ENCODE measurements at regions not wholly inside any gene's neighbourhood (a gene's known extent, or its start where the extent isn't known, plus 50 kb on each side); places are given as distances from the start of the nearest gene placed in this dataset.

GRCh38 chr3:110774496-110775265 lies 296.9 kb upstream of the NECTIN3 start:
- peaks cover 2% of the 10 kb centered on the region for H3K9me3 ChIP-seq (ENCODE audit: control insufficient read depth, low read length)
- TF ChIP-seq CTCF (conservative IDR thresholded peaks at IDR 0.05): no peak
- Mint-ChIP-seq H3K4me3 (no peak overlapping the region), H3K9me3 (peaks cover 2% of the 10 kb centered on the region), H3K4me1 (peaks cover 4% of the 10 kb centered on the region), H3K27me3 (ENCODE audit: insufficient read depth) (no peaks in the 10 kb centered on the region), H3K36me3 (ENCODE audit: low read depth) (no peaks in the 10 kb centered on the region), H3K27ac (no peak overlapping the region)
- no peaks in the 10 kb centered on the region for H3K36me3 ChIP-seq (ENCODE audit: control insufficient read depth, insufficient read depth, low read length)
- WGBS, 2 experiments (ENCODE audit: insufficient coverage in 1 of 2, insufficient read length in 1 of 2): 88 to 92% methylated on average over 3 to 7 of the region's 7 CpGs
- H3K9ac ChIP-seq (ENCODE audit: extremely low read depth, low read length, poor library complexity, severe bottlenecking): no peak overlapping the region
- H3K4me3 ChIP-seq (ENCODE audit: low read length): no peak overlapping the region
- peaks cover 5% of the 10 kb centered on the region for H3K4me1 ChIP-seq (ENCODE audit: control insufficient read depth, insufficient read depth, low read length)
- H3K27ac ChIP-seq (ENCODE audit: low read depth, low read length): no peak overlapping the region
- no peaks in the 10 kb centered on the region for H3K27me3 ChIP-seq (ENCODE audit: control insufficient read depth, insufficient read depth, low read length, poor library complexity, severe bottlenecking)
- no peak for DNase-seq

DNA sequence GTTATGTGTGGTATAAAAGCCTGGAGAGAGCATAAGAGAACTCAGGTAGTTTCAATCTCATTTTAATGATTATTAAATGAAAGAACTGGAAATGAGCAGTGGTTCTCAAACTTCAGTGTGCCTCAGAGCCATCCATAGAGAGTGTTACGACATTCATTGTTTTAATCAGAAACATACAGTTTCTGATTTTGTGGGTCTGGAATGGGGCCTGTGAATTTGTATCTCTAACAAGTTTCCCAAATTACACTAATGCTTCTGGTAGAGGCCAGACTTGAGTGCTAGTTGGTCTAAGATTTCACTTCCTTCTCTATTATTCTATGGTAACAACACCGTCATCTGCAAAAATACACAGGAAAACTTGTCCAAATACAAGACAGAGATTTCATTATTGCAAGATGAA lies 292.0 kb upstream of the NECTIN3 start:
- H3K9me3 ChIP-seq (ENCODE audit: control insufficient read depth, low read length): peaks cover 1% of the 10 kb centered on the region
- peaks cover 14% of the 10 kb centered on the region for H3K4me1 Mint-ChIP-seq
- H3K27me3 ChIP-seq (ENCODE audit: control insufficient read depth, insufficient read depth, low read length, poor library complexity, severe bottlenecking): no peaks in the 10 kb centered on the region
- H3K4me3 ChIP-seq (ENCODE audit: low read length): no peak overlapping the region
- H3K27ac ChIP-seq (ENCODE audit: low read depth, low read length): no peak overlapping the region
- no peaks in the 10 kb centered on the region for H3K4me1 ChIP-seq (ENCODE audit: control insufficient read depth, insufficient read depth, low read length)
- no peak overlapping the region for H3K9ac ChIP-seq (ENCODE audit: extremely low read depth, low read length, poor library complexity, severe bottlenecking)
- H3K36me3 Mint-ChIP-seq (ENCODE audit: low read depth): peaks cover under 1% of the 10 kb centered on the region
- 100% methylated on average over 2 of the region's 2 CpGs; no CpG with 5 or more reads in 1 of the 2 experiments for whole genome bisulfite sequencing, 2 experiments (ENCODE audit: insufficient coverage in 1 of 2, insufficient read length in 1 of 2)
- no peak overlapping the region for H3K27ac Mint-ChIP-seq
- no peak overlapping the region for H3K4me3 Mint-ChIP-seq
- no peaks in the 10 kb centered on the region for H3K27me3 Mint-ChIP-seq (ENCODE audit: insufficient read depth)
- TF ChIP-seq CTCF (conservative IDR thresholded peaks at IDR 0.05): no peak
- no peak for DNase-seq
- H3K9me3 Mint-ChIP-seq: peaks cover 4% of the 10 kb centered on the region
- H3K36me3 ChIP-seq (ENCODE audit: control insufficient read depth, insufficient read depth, low read length): no peaks in the 10 kb centered on the region

DNA sequence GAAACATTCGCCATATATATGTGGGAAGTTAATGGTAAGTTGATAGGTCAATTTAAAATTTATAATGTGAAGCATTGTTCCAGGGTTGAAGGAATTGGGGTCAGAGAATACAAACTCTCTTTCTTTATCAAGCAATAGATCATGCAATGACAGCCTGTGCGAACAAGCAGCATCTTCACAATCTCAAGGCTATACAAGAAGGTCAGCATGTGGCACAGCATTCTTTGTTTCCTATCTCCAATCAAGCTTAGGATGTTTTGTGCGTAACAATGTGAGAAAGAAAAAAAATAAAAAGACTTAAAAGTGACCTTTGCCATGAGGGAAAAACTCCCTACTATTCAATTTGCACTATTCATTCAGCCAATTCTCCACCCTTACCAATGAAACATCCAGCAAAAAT lies 288.1 kb upstream of the NECTIN3 start:
- DNase-seq: no peak
- 20 to 55% methylated on average over 1 to 3 of the region's 3 CpGs for WGBS, 2 experiments (ENCODE audit: insufficient coverage in 1 of 2, insufficient read length in 1 of 2)
- no peaks in the 10 kb centered on the region for H3K36me3 ChIP-seq (ENCODE audit: control insufficient read depth, insufficient read depth, low read length)
- no peak overlapping the region for H3K9ac ChIP-seq (ENCODE audit: extremely low read depth, low read length, poor library complexity, severe bottlenecking)
- no peaks in the 10 kb centered on the region for H3K4me1 ChIP-seq (ENCODE audit: control insufficient read depth, insufficient read depth, low read length)
- peaks cover 21% of the 10 kb centered on the region for H3K9me3 ChIP-seq (ENCODE audit: control insufficient read depth, low read length)
- TF ChIP-seq CTCF (conservative IDR thresholded peaks at IDR 0.05): no peak
- H3K36me3 Mint-ChIP-seq (ENCODE audit: low read depth): peaks cover 8% of the 10 kb centered on the region
- peak overlapping the region; percentile 74 for H3K27ac Mint-ChIP-seq
- H3K9me3 Mint-ChIP-seq: peaks cover 24% of the 10 kb centered on the region
- H3K27ac ChIP-seq (ENCODE audit: low read depth, low read length): peak overlapping the region; percentile 75
- peaks cover 14% of the 10 kb centered on the region for H3K4me1 Mint-ChIP-seq
- H3K4me3 Mint-ChIP-seq: no peak overlapping the region
- H3K27me3 ChIP-seq (ENCODE audit: control insufficient read depth, insufficient read depth, low read length, poor library complexity, severe bottlenecking): no peaks in the 10 kb centered on the region
- no peaks in the 10 kb centered on the region for H3K27me3 Mint-ChIP-seq (ENCODE audit: insufficient read depth)
- H3K4me3 ChIP-seq (ENCODE audit: low read length): peak overlapping the region; percentile 51

Measured in endodermal cell (in vitro differentiated cells).